ENCODE measurements at regions not wholly inside any gene's neighbourhood (a gene's known extent, or its start where the extent isn't known, plus 50 kb on each side); places are given as distances from the start of the nearest gene placed in this dataset.

DNA sequence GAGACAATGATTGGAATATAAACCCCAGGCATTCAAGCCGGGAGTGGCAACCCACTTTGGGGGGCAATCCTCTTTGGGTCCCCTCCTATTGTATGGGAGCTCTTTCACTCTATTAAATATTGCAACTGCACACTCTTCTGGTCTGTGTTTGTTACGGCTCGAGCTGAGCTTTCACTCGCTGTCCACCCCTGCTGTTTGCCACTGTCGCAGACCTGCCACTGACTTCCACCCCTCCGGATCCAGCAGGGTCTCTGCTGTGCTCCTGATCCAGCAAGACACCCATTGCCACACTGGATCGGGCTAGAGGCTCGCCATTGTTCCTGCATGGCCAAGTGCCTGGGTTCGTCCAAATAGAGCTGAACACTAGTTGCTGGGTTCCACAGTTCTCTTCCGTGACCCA, 222.8 kb upstream of the MANEA start (continued):
- TF ChIP-seq MECOM (CRISPR knock-in tag; IDR thresholded peaks at IDR 0.05) (no peak), SMAD3 (CRISPR knock-in tag; conservative IDR thresholded peaks at IDR 0.05) (no peak), ZNF384 (IDR thresholded peaks at IDR 0.05; ENCODE audit: low read depth, low read length) (no peak), ZNF174 (CRISPR knock-in tag; IDR thresholded peaks at IDR 0.05) (no peak), FOXK2 (conservative IDR thresholded peaks at IDR 0.05 in 1 of 2, IDR thresholded peaks at IDR 0.05 in 1 of 2; ENCODE audit: low read depth in 2 of 2) (no peak), ZBTB8A (IDR thresholded peaks at IDR 0.05; ENCODE audit: partially characterized antibody) (no peak), ZNF79 (CRISPR knock-in tag; IDR thresholded peaks at IDR 0.05; ENCODE audit: low read depth) (no peak), ZNF766 (CRISPR knock-in tag; conservative IDR thresholded peaks at IDR 0.05) (no peak), ZNF518B (CRISPR knock-in tag; IDR thresholded peaks at IDR 0.05) (no peak)
